B cell (primary cell): ENCODE measurements at regions not wholly inside any gene's neighbourhood (a gene's known extent, or its start where the extent isn't known, plus 50 kb on each side); places are given as distances from the start of the nearest gene placed in this dataset.

Experiments used
- ATAC-seq: fragments of 200-7000 bp; cut with Tn5 transposase; one replicate; pipeline ENCODE4 v1.10.0; 2021; ENCODE audit warnings: low read depth, mild to moderate bottlenecking, moderate number of reproducible peaks, moderate library complexity
- CTCF ChIA-PET: fragments of 350-600 bp; sonication (Branson Sonifier 250); formaldehyde crosslinking; loops from one replicate; lab custom pipeline; 2021; ENCODE audit warnings: antibody characterized with exemption, inconsistent platforms; lab: Charles Lee
- POLR2A ChIA-PET: fragments of 350-600 bp; sonication (Branson Sonifier 250); formaldehyde crosslinking; loops from one replicate; lab custom pipeline; 2021; ENCODE audit warnings: antibody characterized with exemption; lab: Charles Lee
- DNase-seq: peaks from one replicate; pipeline ENCODE4 v3.0.0; 2013
- H2AFZ ChIP-seq: 2 replicates; pipeline ENCODE4 v1.6.1; 2012; ENCODE audit warnings: mild to moderate bottlenecking, low read depth, low read length; ENCODE audit not compliant: insufficient read depth, poor library complexity, severe bottlenecking
- H3K27ac ChIP-seq, 2 donors: 1 replicate in 1 of 2; 2 replicates in 1 of 2; pipeline ENCODE4 v1.5.1; 2012 to 2013; ENCODE audit warnings: low read length in 2 of 2, mild to moderate bottlenecking in 2 of 2, moderate library complexity in 1 of 2
- H3K27me3 ChIP-seq, 4 experiments: fragments of 200-600 bp in 1 of 4; sonication (generic) in 1 of 4; replicated peaks in 1 of 4; 1 replicate in 2 of 4; 2 replicates in 2 of 4; pipeline versions ENCODE4 v1.6.1 to v1.7.0; 2013 to 2016; ENCODE audit warnings: low read length in 3 of 4, mild to moderate bottlenecking in 2 of 4, mixed read lengths in 1 of 4, moderate library complexity in 1 of 4; ENCODE audit not compliant: insufficient read depth in 4 of 4, control insufficient read depth in 3 of 4; ENCODE audit errors: control extremely low read depth in 1 of 4
- H3K36me3 ChIP-seq, 2 experiments: replicated peaks in 1 of 2; 1 replicate in 1 of 2; 2 replicates in 1 of 2; pipeline versions ENCODE4 v1.6.1 to v1.7.1; 2013; ENCODE audit warnings: low read length in 1 of 2; ENCODE audit not compliant: insufficient read depth in 2 of 2, control insufficient read depth in 1 of 2; ENCODE audit errors: control extremely low read depth in 1 of 2, extremely low read depth in 1 of 2
- H3K4me1 ChIP-seq, 2 donors: fragments of 200-600 bp in 1 of 2; sonication (generic) in 1 of 2; 1 replicate in 1 of 2; 2 replicates in 1 of 2; pipeline versions ENCODE4 v1.5.1 to v1.6.1; 2013 to 2017; ENCODE audit warnings: low read length in 2 of 2; ENCODE audit not compliant: control insufficient read depth in 2 of 2, insufficient read depth in 2 of 2
- H3K4me2 ChIP-seq: replicated peaks from 2 replicates; pipeline ENCODE3; 2012; ENCODE audit warnings: mild to moderate bottlenecking, low read depth, low read length; ENCODE audit not compliant: poor library complexity, severe bottlenecking
- H3K4me3 ChIP-seq, 5 experiments: fragments of 200-600 bp in 1 of 5; sonication (generic) in 1 of 5; 1 replicate in 3 of 5; 2 replicates in 2 of 5; pipeline versions ENCODE4 v1.5.1 to v1.7.0; 2011 to 2016; ENCODE audit warnings: low read length in 4 of 5, mild to moderate bottlenecking in 4 of 5, low read depth in 2 of 5, control low read depth in 1 of 5, moderate library complexity in 1 of 5; ENCODE audit not compliant: insufficient read depth in 1 of 5; ENCODE audit errors: control extremely low read depth in 1 of 5, extremely low read depth in 1 of 5
- H3K79me2 ChIP-seq: fragments of 200-600 bp; sonication (generic); one replicate; pipeline ENCODE4 v1.6.0; 2016; ENCODE audit warnings: low read length; ENCODE audit not compliant: control insufficient read depth, insufficient read depth
- H3K9ac ChIP-seq: fragments of 200-600 bp; sonication (generic); 2 replicates; pipeline ENCODE4 v1.6.1; 2017; ENCODE audit warnings: mild to moderate bottlenecking, low read length, moderate library complexity
- H3K9me3 ChIP-seq, 3 donors: one replicate each; pipeline versions ENCODE4 v1.6.1 to v1.7.1; 2013; ENCODE audit warnings: low read length in 2 of 3; ENCODE audit not compliant: control insufficient read depth in 2 of 3, insufficient read depth in 1 of 3; ENCODE audit errors: control extremely low read depth in 1 of 3
- H4K20me1 ChIP-seq: 2 replicates; pipeline ENCODE4 v1.6.0; 2012; ENCODE audit warnings: mild to moderate bottlenecking, low read length; ENCODE audit not compliant: insufficient read depth, control insufficient read depth, poor library complexity, severe bottlenecking
- H3K27ac Mint-ChIP-seq: one replicate; pipeline ENCODE4 v1.8.0; 2021; ENCODE audit warnings: mixed read lengths
- H3K27me3 Mint-ChIP-seq: one replicate; pipeline ENCODE4 v1.8.0; 2021; ENCODE audit warnings: mixed read lengths
- H3K4me1 Mint-ChIP-seq: one replicate; pipeline ENCODE4 v1.8.0; 2021; ENCODE audit warnings: mixed read lengths
- H3K4me3 Mint-ChIP-seq: one replicate; pipeline ENCODE4 v1.8.0; 2021; ENCODE audit warnings: mixed read lengths
- H3K9me3 Mint-ChIP-seq: one replicate; pipeline ENCODE4 v1.8.0; 2022; ENCODE audit warnings: mixed read lengths; ENCODE audit not compliant: insufficient read depth
- CTCF ChIP-seq: fragments of 200-600 bp; IDR thresholded peaks from one replicate; pipeline ENCODE4 v1.8.0; 2022; ENCODE audit warnings: antibody characterized with exemption, mild to moderate bottlenecking
- EZH2 ChIP-seq: IDR thresholded peaks from 2 replicates; pipeline ENCODE4 v1.6.1; 2012; ENCODE audit warnings: borderline replicate concordance, low read depth, mild to moderate bottlenecking, moderate library complexity, low read length; ENCODE audit not compliant: insufficient read depth, poor library complexity, severe bottlenecking
- WGBS: methylation state at CpG from one replicate; pipeline ENCODE4 v1.1.5; 2013; ENCODE audit warnings: missing lambda C conversion rate; ENCODE audit not compliant: insufficient coverage; 5-methylcytosine and 5-hydroxymethylcytosine counted together
- intact Hi-C: fragments of 100-400 bp; cut with micrococcal nuclease; formaldehyde crosslinking; loops from one replicate; pipeline ENCODE4 v1.10.0; 2022

GRCh38 chr18:34528177-34528576 lies 181.9 kb upstream of the DTNA start:
- H3K9ac ChIP-seq: no peak overlapping the region
- no CpG with 5 or more reads among the region's 3 CpGs for WGBS
- no peaks in the 10 kb centered on the region for H3K27me3 ChIP-seq
- POLR2A ChIA-PET: no interaction called here
- CTCF ChIA-PET: no interaction called here
- Mint-ChIP-seq H3K9me3 (no peaks in the 10 kb centered on the region), H3K4me1 (no peaks in the 10 kb centered on the region), H3K27me3 (no peaks in the 10 kb centered on the region), H3K27ac (no peak overlapping the region), H3K4me3 (no peak overlapping the region)
- ATAC-seq (no peak), DNase-seq (no peak)
- H3K9me3 ChIP-seq: no peaks in the 10 kb centered on the region
- no peaks in the 10 kb centered on the region for H3K36me3 ChIP-seq
- no peak overlapping the region for H3K4me2 ChIP-seq
- no peak overlapping the region for H3K4me3 ChIP-seq
- H3K79me2 ChIP-seq: no peaks in the 10 kb centered on the region
- intact Hi-C loops: no loop called here
- TF ChIP-seq CTCF (no peak), EZH2 (no peak)
- H3K4me1 ChIP-seq: no peaks in the 10 kb centered on the region
- no peak overlapping the region for H3K27ac ChIP-seq
- H2AFZ ChIP-seq: no peak overlapping the region
- no peaks in the 10 kb centered on the region for H4K20me1 ChIP-seq

GRCh38 chr18:34529358-34530335 lies 180.5 kb upstream of the DTNA start:
- no peak overlapping the region for H3K4me2 ChIP-seq
- H3K27me3 Mint-ChIP-seq: no peaks in the 10 kb centered on the region
- no peaks in the 10 kb centered on the region for H3K27me3 ChIP-seq
- no peak overlapping the region for H3K4me3 Mint-ChIP-seq
- no peaks in the 10 kb centered on the region for H3K4me1 Mint-ChIP-seq
- H3K27ac ChIP-seq: no peak overlapping the region
- no peak overlapping the region for H3K4me3 ChIP-seq
- ChIA-PET POLR2A (no interaction called here), CTCF (no interaction called here)
- TF ChIP-seq EZH2: no peak
- no peak for TF ChIP-seq CTCF
- WGBS: no CpG with 5 or more reads among the region's 6 CpGs
- no peak overlapping the region for H2AFZ ChIP-seq
- H3K36me3 ChIP-seq: no peaks in the 10 kb centered on the region
- H3K9ac ChIP-seq: no peak overlapping the region
- no peaks in the 10 kb centered on the region for H3K4me1 ChIP-seq
- ATAC-seq (no peak), DNase-seq (no peak)
- H3K79me2 ChIP-seq: no peaks in the 10 kb centered on the region
- H4K20me1 ChIP-seq: no peaks in the 10 kb centered on the region
- no peak overlapping the region for H3K27ac Mint-ChIP-seq
- H3K9me3 ChIP-seq: no peaks in the 10 kb centered on the region
- H3K9me3 Mint-ChIP-seq: no peaks in the 10 kb centered on the region
- intact Hi-C loops: no loop called here
